ENCODE measurements at regions not wholly inside any gene's neighbourhood (a gene's known extent, or its start where the extent isn't known, plus 50 kb on each side); places are given as distances from the start of the nearest gene placed in this dataset.

GRCh38 chr1:229943148-229943714, 123.8 kb upstream of the GALNT2 start:
- TF ChIP-seq MEIS1 (CRISPR knock-in tag; IDR thresholded peaks at IDR 0.05; ENCODE audit: borderline replicate concordance) (no peak), ZNF350 (tag by site-specific recombination; IDR thresholded peaks at IDR 0.05) (no peak), ZNF121 (tag by site-specific recombination; IDR thresholded peaks at IDR 0.05) (no peak), CTCF (tag by site-specific recombination; IDR thresholded peaks at IDR 0.05) (no peak), PBX3 (CRISPR knock-in tag; IDR thresholded peaks at IDR 0.05) (no peak), REST (tag by site-specific recombination; IDR thresholded peaks at IDR 0.05) (no peak), GLI4 (tag by site-specific recombination; IDR thresholded peaks at IDR 0.05) (no peak), ZBTB44 (tag by site-specific recombination; IDR thresholded peaks at IDR 0.05) (no peak), KLF1 (tag by site-specific recombination; IDR thresholded peaks at IDR 0.05) (no peak), ZNF10 (tag by site-specific recombination; IDR thresholded peaks at IDR 0.05) (no peak), BCL11A (tag by site-specific recombination; IDR thresholded peaks at IDR 0.05; ENCODE audit: low read depth) (no peak), ZNF266 (tag by site-specific recombination; IDR thresholded peaks at IDR 0.05; ENCODE audit: low read depth) (no peak), ZBTB11 (tag by site-specific recombination; conservative IDR thresholded peaks at IDR 0.05; ENCODE audit: low read depth) (no peak)

Data from HEK293 (cell line).